ENCODE measurements at regions not wholly inside any gene's neighbourhood (a gene's known extent, or its start where the extent isn't known, plus 50 kb on each side); places are given as distances from the start of the nearest gene placed in this dataset.
A peak's percentile ranks its signal among the peaks of the same experiment; 100 is the strongest.
"Not testable (repeated sequence)": the region's sequence is repeated elsewhere in the genome, so short reads cannot be mapped to it uniquely, and the experiment has no call there.

- no peak for DNase-seq
These were observed 147.3 kb upstream of the ZNF385D start for GRCh38 chr3:21898316-21898715.

- no peak for DNase-seq
These were observed 150.5 kb upstream of the ZNF385D start for GRCh38 chr3:21901484-21901883.

GRCh38 chr3:21902956-21903355, 151.9 kb upstream of the ZNF385D start:
- DNase-seq: no peak

- no peak for DNase-seq
These were observed 158.1 kb upstream of the ZNF385D start for GRCh38 chr3:21909096-21909495.

- no peak for DNase-seq
These were observed 161.7 kb upstream of the ZNF385D start for GRCh38 chr3:21912711-21913110.

- DNase-seq: no peak
These were observed 162.8 kb upstream of the ZNF385D start for GRCh38 chr3:21913791-21914190.

- no peak for DNase-seq
These were observed 163.4 kb upstream of the ZNF385D start for GRCh38 chr3:21914451-21914850.

- DNase-seq: no peak
These were observed 168.4 kb upstream of the ZNF385D start for GRCh38 chr3:21919383-21919782.

- no peak for DNase-seq
These were observed 169.4 kb upstream of the ZNF385D start for GRCh38 chr3:21920421-21920861.

GRCh38 chr3:21923156-21923555, 172.1 kb upstream of the ZNF385D start:
- not testable (repeated sequence) for DNase-seq

- no peak for DNase-seq
These were observed 176.3 kb upstream of the ZNF385D start for GRCh38 chr3:21927261-21927660.

GRCh38 chr3:21934591-21934990, 183.6 kb upstream of the ZNF385D start:
- no peak for DNase-seq

- DNase-seq: no peak
These were observed 185.2 kb upstream of the ZNF385D start for GRCh38 chr3:21936207-21936606.

- DNase-seq: no peak
These were observed 187.3 kb upstream of the ZNF385D start for GRCh38 chr3:21938267-21938681.

GRCh38 chr3:21942328-21942727, 191.3 kb upstream of the ZNF385D start:
- peak; percentile 32 for DNase-seq

- DNase-seq: no peak
These were observed 193.2 kb upstream of the ZNF385D start for GRCh38 chr3:21944251-21944650.

- DNase-seq: no peak
These were observed 201.8 kb upstream of the ZNF385D start for GRCh38 chr3:21952856-21953255.

- DNase-seq: no peak
These were observed 203.7 kb upstream of the ZNF385D start for GRCh38 chr3:21954709-21955108.

GRCh38 chr3:21955406-21955805, 204.4 kb upstream of the ZNF385D start:
- DNase-seq: no peak

- no peak for DNase-seq
These were observed 209.0 kb upstream of the ZNF385D start for GRCh38 chr3:21960033-21960432.

GRCh38 chr3:21962456-21962855, 211.4 kb upstream of the ZNF385D start:
- no peak for DNase-seq

- DNase-seq: not testable (repeated sequence)
These were observed 215.4 kb upstream of the ZNF385D start for GRCh38 chr3:21966457-21966856.

GRCh38 chr3:21979706-21980105, 228.7 kb upstream of the ZNF385D start:
- no peak for DNase-seq

GRCh38 chr3:21989341-21990042, 238.5 kb upstream of the ZNF385D start:
- DNase-seq: no peak

- no peak for DNase-seq
These were observed 240.1 kb upstream of the ZNF385D start for GRCh38 chr3:21991061-21991460.

Measured in T1000 (cell line).